ENCODE measurements at regions not wholly inside any gene's neighbourhood (a gene's known extent, or its start where the extent isn't known, plus 50 kb on each side); places are given as distances from the start of the nearest gene placed in this dataset.

DNA sequence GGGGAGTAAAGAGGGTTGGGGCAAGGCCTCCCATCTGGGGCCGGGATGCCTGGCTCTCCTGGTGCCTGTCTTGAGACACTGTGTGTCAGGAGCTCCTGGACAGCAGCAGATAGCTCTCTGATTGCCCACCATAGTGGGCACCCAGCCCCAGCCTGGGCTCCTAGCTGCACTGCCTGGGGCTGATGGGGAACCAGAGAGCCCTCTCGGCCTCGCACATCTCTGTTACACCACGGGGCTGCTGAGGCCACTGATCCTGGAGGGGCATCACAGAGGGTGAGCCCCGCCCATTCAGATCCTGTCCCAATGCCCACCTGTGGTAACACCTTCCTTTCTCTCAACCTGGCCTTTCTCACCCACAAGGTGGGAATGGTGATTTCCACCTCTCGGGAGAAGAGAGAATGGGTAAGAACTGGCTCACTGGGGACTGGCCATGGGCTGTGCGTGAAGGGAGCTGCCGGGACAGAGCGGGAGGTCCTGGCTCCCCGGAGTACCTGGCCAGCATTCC, 135.9 kb downstream of the URI1 start:
- no peak for TF ChIP-seq ZFX (IDR thresholded peaks at IDR 0.05; ENCODE audit: borderline replicate concordance)
- TF ChIP-seq, protein P1, sequence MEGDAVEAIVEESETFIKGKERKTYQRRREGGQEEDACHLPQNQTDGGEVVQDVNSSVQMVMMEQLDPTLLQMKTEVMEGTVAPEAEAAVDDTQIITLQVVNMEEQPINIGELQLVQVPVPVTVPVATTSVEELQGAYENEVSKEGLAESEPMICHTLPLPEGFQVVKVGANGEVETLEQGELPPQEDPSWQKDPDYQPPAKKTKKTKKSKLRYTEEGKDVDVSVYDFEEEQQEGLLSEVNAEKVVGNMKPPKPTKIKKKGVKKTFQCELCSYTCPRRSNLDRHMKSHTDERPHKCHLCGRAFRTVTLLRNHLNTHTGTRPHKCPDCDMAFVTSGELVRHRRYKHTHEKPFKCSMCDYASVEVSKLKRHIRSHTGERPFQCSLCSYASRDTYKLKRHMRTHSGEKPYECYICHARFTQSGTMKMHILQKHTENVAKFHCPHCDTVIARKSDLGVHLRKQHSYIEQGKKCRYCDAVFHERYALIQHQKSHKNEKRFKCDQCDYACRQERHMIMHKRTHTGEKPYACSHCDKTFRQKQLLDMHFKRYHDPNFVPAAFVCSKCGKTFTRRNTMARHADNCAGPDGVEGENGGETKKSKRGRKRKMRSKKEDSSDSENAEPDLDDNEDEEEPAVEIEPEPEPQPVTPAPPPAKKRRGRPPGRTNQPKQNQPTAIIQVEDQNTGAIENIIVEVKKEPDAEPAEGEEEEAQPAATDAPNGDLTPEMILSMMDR (IDR thresholded peaks at IDR 0.05) = no peak
- no peak overlapping the region for H3K27ac ChIP-seq

DNA sequence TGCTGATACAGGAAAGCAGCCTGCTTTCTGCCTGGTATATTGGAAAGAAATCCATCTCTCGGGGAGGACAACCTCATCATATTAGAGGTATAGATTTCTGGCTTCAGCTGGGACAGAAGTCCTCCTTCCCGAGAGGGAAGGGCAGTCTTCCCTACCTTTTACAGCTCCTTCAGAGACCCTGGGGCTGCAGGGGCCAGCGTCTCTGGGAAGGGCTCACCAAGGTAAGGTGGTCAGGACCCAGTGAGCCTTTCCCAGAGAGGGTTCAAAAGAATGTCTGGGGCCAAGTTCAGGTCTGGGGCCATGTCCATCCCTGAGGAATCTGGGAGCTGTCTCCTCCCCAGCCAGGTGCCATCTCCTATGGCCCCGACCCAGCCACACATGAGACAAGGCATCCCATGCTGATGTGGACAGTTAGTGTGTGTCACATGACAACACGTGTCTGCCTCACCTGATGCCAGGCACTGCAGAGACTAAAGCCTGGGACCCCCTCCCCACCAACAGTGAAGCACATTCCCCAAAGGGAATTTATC, 136.4 kb downstream of the URI1 start:
- H3K27ac ChIP-seq = no peak overlapping the region
- TF ChIP-seq, protein P1 (IDR thresholded peaks at IDR 0.05) = no peak
- no peak for TF ChIP-seq ZFX (IDR thresholded peaks at IDR 0.05; ENCODE audit: borderline replicate concordance)

DNA sequence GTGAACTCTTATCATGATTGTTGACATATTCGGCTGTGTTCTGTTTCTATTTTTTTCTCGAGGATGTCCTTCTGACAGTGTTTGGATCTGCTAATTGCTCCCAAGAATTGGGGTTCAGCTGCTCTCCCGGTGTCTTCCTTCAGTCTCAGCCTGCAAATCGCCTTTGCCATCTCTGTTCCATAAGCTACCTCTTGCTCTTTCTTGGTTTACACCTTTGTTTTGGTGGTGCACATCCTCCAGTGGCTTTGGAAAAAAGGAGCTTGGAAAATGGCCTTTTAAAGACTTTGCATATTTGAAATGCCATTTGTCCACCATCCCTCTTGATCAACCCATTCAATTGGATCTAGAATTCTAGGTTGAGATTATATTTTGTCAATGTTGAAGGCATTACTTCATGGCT, 137.2 kb downstream of the URI1 start:
- no peak overlapping the region for H3K27ac ChIP-seq

DNA sequence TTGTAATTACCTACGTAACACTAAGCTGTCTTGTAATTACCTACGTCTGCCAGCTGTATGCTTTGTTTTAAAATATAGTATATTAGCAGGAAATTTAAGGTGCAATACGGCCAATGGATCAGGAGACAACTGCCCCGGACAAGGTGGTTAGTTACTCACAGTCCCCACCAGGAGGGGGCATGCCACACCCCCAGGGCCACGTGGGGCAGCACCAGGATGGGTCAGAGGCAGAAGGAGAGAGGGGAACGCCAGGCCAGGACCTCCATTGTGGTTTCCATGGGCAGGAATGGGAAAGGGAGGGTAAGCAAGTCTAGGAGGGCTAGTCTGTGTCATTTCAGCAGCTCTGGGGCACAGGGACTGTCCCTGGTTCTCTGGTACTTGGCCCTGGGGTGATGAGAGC, 140.1 kb downstream of the URI1 start:
- TF ChIP-seq ZFX (IDR thresholded peaks at IDR 0.05; ENCODE audit: borderline replicate concordance) = no peak
- TF ChIP-seq, protein P1 (IDR thresholded peaks at IDR 0.05) = no peak
- no peak overlapping the region for H3K27ac ChIP-seq

More for the DNA sequence above, 137.2 kb downstream of the URI1 start:
- TF ChIP-seq ZFX (IDR thresholded peaks at IDR 0.05; ENCODE audit: borderline replicate concordance) = no peak
- TF ChIP-seq, protein P1 (IDR thresholded peaks at IDR 0.05) = no peak

DNA sequence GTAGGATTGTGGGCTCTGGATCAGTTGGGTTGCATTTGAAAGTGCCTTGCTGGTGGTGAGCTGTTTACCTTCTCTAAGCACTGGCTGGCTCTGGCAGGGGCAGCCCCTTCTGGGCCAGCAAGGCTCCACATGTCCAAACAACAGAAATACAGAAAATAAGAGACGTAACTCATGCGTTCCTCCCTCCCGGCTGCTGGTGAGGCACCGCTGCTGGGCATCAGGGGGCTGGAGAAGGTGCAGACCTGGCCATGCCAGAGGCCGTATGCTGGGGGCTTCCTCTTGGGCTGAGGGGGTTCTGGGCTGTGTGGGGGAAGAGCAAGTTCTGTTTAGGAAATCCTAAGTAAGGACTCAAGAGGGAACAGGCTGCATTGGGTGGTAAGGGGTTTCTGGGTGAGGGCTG, 140.6 kb downstream of the URI1 start:
- H3K27ac ChIP-seq = no peak overlapping the region
- TF ChIP-seq, protein P1 (IDR thresholded peaks at IDR 0.05) = no peak
- TF ChIP-seq ZFX (IDR thresholded peaks at IDR 0.05; ENCODE audit: borderline replicate concordance) = no peak

DNA sequence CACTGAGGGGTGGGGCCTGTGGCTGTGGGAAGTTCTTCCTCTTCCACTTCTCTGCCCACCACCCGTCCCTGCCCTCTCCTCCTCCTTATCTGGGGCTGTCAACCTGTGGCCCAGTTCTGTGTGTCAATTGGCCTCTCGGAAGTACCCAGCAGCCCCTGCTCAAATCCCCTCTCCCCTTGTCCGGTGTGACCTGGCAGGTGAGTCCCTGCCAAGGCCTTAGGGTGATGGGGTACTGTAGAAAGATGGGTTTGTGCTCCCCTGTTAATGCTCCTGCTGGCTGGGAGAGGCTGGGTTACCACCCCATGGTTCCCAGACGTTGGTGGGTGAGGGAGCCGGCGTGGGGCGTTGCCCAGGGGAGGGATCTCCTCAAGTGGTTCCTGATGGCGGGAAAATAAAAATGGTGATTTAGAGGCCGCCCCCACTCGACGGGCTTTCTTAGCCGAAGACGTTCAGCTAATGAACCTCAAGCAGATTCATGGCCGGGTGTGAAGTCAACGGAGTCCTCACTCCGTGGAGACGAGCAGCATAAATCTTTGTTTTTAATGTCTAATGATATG, 141.2 kb downstream of the URI1 start:
- no peak overlapping the region for H3K27ac ChIP-seq
- no peak for TF ChIP-seq ZFX (IDR thresholded peaks at IDR 0.05; ENCODE audit: borderline replicate concordance)
- TF ChIP-seq, protein P1 (IDR thresholded peaks at IDR 0.05) = no peak

DNA sequence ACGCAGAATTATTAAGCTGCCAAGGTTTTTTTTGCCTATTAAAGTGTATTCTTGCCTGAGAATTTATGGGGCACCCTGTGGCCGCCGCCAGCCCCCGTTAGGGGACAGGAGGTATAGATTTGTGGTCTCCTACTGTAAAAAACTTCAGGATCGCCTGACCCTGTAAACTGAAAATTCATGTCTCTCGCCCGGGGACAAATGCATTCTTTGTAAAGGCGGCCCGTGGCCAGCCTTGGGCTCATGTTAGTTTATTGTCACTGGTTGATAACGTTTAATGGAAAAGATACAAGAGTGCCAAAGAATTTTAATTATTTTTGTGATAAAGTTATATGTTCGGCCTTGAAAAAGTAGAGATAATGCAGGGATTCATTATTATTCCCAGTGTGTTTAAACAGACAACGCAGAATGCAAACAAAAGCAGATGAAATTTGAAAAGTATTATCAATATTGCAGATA, 141.7 kb downstream of the URI1 start:
- no peak overlapping the region for H3K27ac ChIP-seq
- TF ChIP-seq, protein P1 (IDR thresholded peaks at IDR 0.05) = no peak
- TF ChIP-seq ZFX (IDR thresholded peaks at IDR 0.05; ENCODE audit: borderline replicate concordance) = no peak
